Liver (tissue), 8 donors: ENCODE measurements at regions not wholly inside any gene's neighbourhood (a gene's known extent, or its start where the extent isn't known, plus 50 kb on each side); places are given as distances from the start of the nearest gene placed in this dataset.
"Not testable (repeated sequence)": the region's sequence is repeated elsewhere in the genome, so short reads cannot be mapped to it uniquely, and the experiment has no call there.

Experiments used
- DNase-seq: peaks from one replicate; pipeline ENCODE4 v3.0.0-alpha.2; 2017; ENCODE audit warnings: low spot score
- H3K27ac ChIP-seq, 2 donors: one replicate each; pipeline ENCODE4 v1.7.0; 2013; ENCODE audit warnings: inconsistent platforms in 2 of 2, low read length in 2 of 2, control low read depth in 1 of 2, low read depth in 1 of 2, mild to moderate bottlenecking in 1 of 2
- H3K27me3 ChIP-seq, 4 donors: one replicate each; pipeline versions ENCODE4 v1.6.1 to v1.7.0; 2013; ENCODE audit warnings: low read length in 3 of 4, inconsistent platforms in 1 of 4, mild to moderate bottlenecking in 1 of 4, moderate library complexity in 1 of 4; ENCODE audit not compliant: control insufficient read depth in 4 of 4, insufficient read depth in 4 of 4
- H3K36me3 ChIP-seq, 4 donors: one replicate each; pipeline versions ENCODE4 v1.6.1 to v1.7.0; 2013; ENCODE audit warnings: low read length in 3 of 4, mild to moderate bottlenecking in 3 of 4, low read depth in 1 of 4, moderate library complexity in 1 of 4; ENCODE audit not compliant: control insufficient read depth in 4 of 4, insufficient read depth in 3 of 4
- H3K4me1 ChIP-seq, 4 donors: one replicate each; pipeline versions ENCODE4 v1.6.1 to v1.7.0; 2013; ENCODE audit warnings: low read length in 3 of 4, mild to moderate bottlenecking in 3 of 4, moderate library complexity in 1 of 4; ENCODE audit not compliant: control insufficient read depth in 4 of 4, insufficient read depth in 4 of 4
- H3K4me3 ChIP-seq, 3 donors: one replicate each; pipeline versions ENCODE4 v1.6.1 to v1.7.0; 2013; ENCODE audit warnings: low read length in 3 of 3, control low read depth in 1 of 3, low read depth in 1 of 3, mild to moderate bottlenecking in 1 of 3
- H3K9ac ChIP-seq, 2 donors: one replicate each; pipeline ENCODE4 v1.7.0; 2013; ENCODE audit warnings: low read length in 2 of 2, mild to moderate bottlenecking in 2 of 2, moderate library complexity in 2 of 2, control low read depth in 1 of 2, low read depth in 1 of 2
- H3K9me3 ChIP-seq, 4 donors: one replicate each; pipeline versions ENCODE4 v1.6.1 to v1.7.0; 2013; ENCODE audit warnings: low read length in 3 of 4; ENCODE audit not compliant: control insufficient read depth in 4 of 4
- CTCF ChIP-seq: fragments of 150-350 bp; IDR thresholded peaks from 2 replicates; pipeline ENCODE4 v1.5.1; 2017; ENCODE audit warnings: improper control_type of control experiment, low read depth, low read length; ENCODE audit not compliant: missing input control
- EGR1 ChIP-seq, 2 donors: IDR thresholded peaks; 2 replicates each; pipeline ENCODE4 v1.6.1; 2016 to 2018; ENCODE audit warnings: antibody characterized with exemption in 2 of 2, low read depth in 2 of 2
- GABPA ChIP-seq, 2 donors: IDR thresholded peaks in 1 of 2; conservative IDR thresholded peaks in 1 of 2; 2 replicates each; pipeline ENCODE4 v1.6.1; 2016; ENCODE audit warnings: antibody characterized with exemption in 2 of 2, mild to moderate bottlenecking in 1 of 2, moderate library complexity in 1 of 2
- HNF4G ChIP-seq: IDR thresholded peaks from 2 replicates; pipeline ENCODE4 v1.6.1; 2016; ENCODE audit warnings: antibody characterized with exemption
- JUND ChIP-seq, 2 donors: IDR thresholded peaks; 2 replicates each; pipeline ENCODE4 v1.6.1; 2016; ENCODE audit warnings: antibody characterized with exemption in 2 of 2
- MAX ChIP-seq: IDR thresholded peaks from 2 replicates; pipeline ENCODE4 v1.6.1; 2016; ENCODE audit warnings: antibody characterized with exemption
- NR2F2 ChIP-seq: IDR thresholded peaks from 2 replicates; pipeline ENCODE4 v1.6.1; 2016; ENCODE audit warnings: antibody characterized with exemption
- RAD21 ChIP-seq, 2 donors: IDR thresholded peaks; 2 replicates each; pipeline ENCODE4 v1.6.1; 2016; ENCODE audit warnings: antibody characterized with exemption in 2 of 2, mild to moderate bottlenecking in 2 of 2
- REST ChIP-seq: IDR thresholded peaks from 2 replicates; pipeline ENCODE4 v1.6.1; 2016; ENCODE audit warnings: antibody characterized with exemption, mild to moderate bottlenecking
- RXRA ChIP-seq, 2 donors: IDR thresholded peaks; 2 replicates each; pipeline ENCODE4 v1.6.1; 2017 to 2018; ENCODE audit warnings: antibody characterized with exemption in 2 of 2, mild to moderate bottlenecking in 1 of 2
- SP1 ChIP-seq: IDR thresholded peaks from 2 replicates; pipeline ENCODE4 v1.6.1; 2018; ENCODE audit warnings: antibody characterized with exemption, mild to moderate bottlenecking
- YY1 ChIP-seq: IDR thresholded peaks from 2 replicates; pipeline ENCODE4 v1.6.1; 2016; ENCODE audit warnings: antibody characterized with exemption, mild to moderate bottlenecking
- ZBTB33 ChIP-seq: IDR thresholded peaks from 2 replicates; pipeline ENCODE4 v1.6.1; 2016; ENCODE audit warnings: antibody characterized with exemption
- WGBS: extraction: QIAGEN DNeasy Blood & Tissue Kit; methylation state at CpG from one replicate; pipeline ENCODE4 v1.1.7; 2013; 5-methylcytosine and 5-hydroxymethylcytosine counted together
- donor health status: healthy.
- donor health status: healthy.
- donor health status: healthy.
- donor health status: healthy.
- donor health status: healthy.

GRCh38 chr5:1719860-1720259 is 79.8 kb downstream of the MRPL36 start:
- peaks cover 0 to 4% (median 0%) of the 10 kb centered on the region in 4 donors for H3K27me3 ChIP-seq
- H3K27ac ChIP-seq, result no peak overlapping the region
- H3K9ac ChIP-seq, result no peak overlapping the region
- H3K4me3 ChIP-seq, result no peak overlapping the region
- no peaks in the 10 kb centered on the region for H3K36me3 ChIP-seq
- TF ChIP-seq RAD21 (IDR thresholded peaks at IDR 0.05) (no peak), EGR1 (IDR thresholded peaks at IDR 0.05; ENCODE audit: low read depth in 2 of 2) (no peak), NR2F2 (no peak), ZBTB33 (no peak), SP1 (no peak), YY1 (no peak), CTCF (no peak), RXRA (IDR thresholded peaks at IDR 0.05) (no peak), JUND (IDR thresholded peaks at IDR 0.05) (no peak), HNF4G (no peak), MAX (no peak)
- 67% methylated on average over 5 of the region's 5 CpGs for WGBS
- peak; percentile 8 for DNase-seq
- H3K9me3 ChIP-seq, result peaks cover 4 to 8% (median 5%) of the 10 kb centered on the region in 4 donors
- no peaks in the 10 kb centered on the region for H3K4me1 ChIP-seq

GRCh38 chr5:1718669-1719068 is 81.0 kb downstream of the MRPL36 start:
- H3K4me1 ChIP-seq, result no peaks in the 10 kb centered on the region
- H3K27ac ChIP-seq, result no peak overlapping the region
- H3K4me3 ChIP-seq, result no peak overlapping the region
- TF ChIP-seq REST (no peak), NR2F2 (no peak), YY1 (no peak), GABPA (IDR thresholded peaks at IDR 0.05 in 1 of 2, conservative IDR thresholded peaks at IDR 0.05 in 1 of 2) (no peak)
- H3K27me3 ChIP-seq, result peaks cover 0 to 4% (median 0%) of the 10 kb centered on the region in 4 donors
- H3K9me3 ChIP-seq, result peaks cover 4 to 8% (median 5%) of the 10 kb centered on the region in 4 donors
- H3K36me3 ChIP-seq, result no peaks in the 10 kb centered on the region
- DNase-seq, result no peak
- 60% methylated on average over 3 of the region's 3 CpGs for WGBS
- H3K9ac ChIP-seq, result no peak overlapping the region

GRCh38 chr5:1710091-1710490 is 89.5 kb downstream of the MRPL36 start:
- 2% methylated on average over 19 of the region's 21 CpGs for WGBS
- not testable (repeated sequence) for DNase-seq, H3K9me3 ChIP-seq, H3K27me3 ChIP-seq, H3K9ac ChIP-seq, H3K27ac ChIP-seq, H3K4me1 ChIP-seq, H3K4me3 ChIP-seq, H3K36me3 ChIP-seq
